Embryonic facial prominence (tissue), 1 donor: ENCODE measurements at regions not wholly inside any gene's neighbourhood (a gene's known extent, or its start where the extent isn't known, plus 50 kb on each side); places are given as distances from the start of the nearest gene placed in this dataset.

Experiments
- DNase-seq: peaks from one replicate; pipeline ENCODE4 v3.0.0-alpha.2; 2016; ENCODE audit errors: extremely low spot score

- DNase-seq = no peak
Observed at GRCh38 chr1:90402893-90403849, 313.9 kb downstream of the BARHL2 start.

GRCh38 chr1:90400131-90400530, 317.0 kb downstream of the BARHL2 start:
- DNase-seq = no peak

GRCh38 chr1:90396917-90397316, 320.2 kb downstream of the BARHL2 start:
- no peak for DNase-seq

GRCh38 chr1:90394247-90394646, 322.9 kb downstream of the BARHL2 start:
- no peak for DNase-seq

- no peak for DNase-seq
Observed at GRCh38 chr1:90393025-90393424, 324.1 kb downstream of the BARHL2 start.

- no peak for DNase-seq
Observed at GRCh38 chr1:90391126-90391525, 326.0 kb downstream of the BARHL2 start.

GRCh38 chr1:90387805-90388204, 329.3 kb downstream of the BARHL2 start:
- no peak for DNase-seq

- DNase-seq = no peak
Observed at GRCh38 chr1:90386899-90387720, 330.0 kb downstream of the BARHL2 start.

- no peak for DNase-seq
Observed at GRCh38 chr1:90384193-90384592, 332.9 kb downstream of the BARHL2 start.

GRCh38 chr1:90382161-90382560, 334.9 kb downstream of the BARHL2 start:
- DNase-seq = no peak

- DNase-seq = no peak
Observed at GRCh38 chr1:90381598-90381997, 335.5 kb downstream of the BARHL2 start.

- DNase-seq = no peak
Observed at GRCh38 chr1:90371448-90371813, 345.7 kb downstream of the BARHL2 start.

- peak; percentile 22 for DNase-seq
Observed at GRCh38 chr1:90370686-90371447, 346.2 kb downstream of the BARHL2 start.

- DNase-seq = no peak
Observed at GRCh38 chr1:90362163-90362562, 354.9 kb downstream of the BARHL2 start.

GRCh38 chr1:90361026-90361425, 356.1 kb downstream of the BARHL2 start:
- DNase-seq = no peak

GRCh38 chr1:90359994-90360393, 357.1 kb downstream of the BARHL2 start:
- no peak for DNase-seq

GRCh38 chr1:90358448-90358847, 358.7 kb downstream of the BARHL2 start:
- DNase-seq = no peak

- DNase-seq = no peak
Observed at GRCh38 chr1:90357995-90358394, 359.1 kb downstream of the BARHL2 start.

GRCh38 chr1:90356991-90357390, 360.1 kb downstream of the BARHL2 start:
- DNase-seq = no peak

GRCh38 chr1:90356101-90356500, 361.0 kb downstream of the BARHL2 start:
- no peak for DNase-seq

- DNase-seq = no peak
Observed at GRCh38 chr1:90354704-90355103, 359.8 kb downstream of the ZNF326 start.

GRCh38 chr1:90351019-90351418, 356.1 kb downstream of the ZNF326 start:
- DNase-seq = no peak
